Smooth muscle cell (in vitro differentiated cells): ENCODE measurements at regions not wholly inside any gene's neighbourhood (a gene's known extent, or its start where the extent isn't known, plus 50 kb on each side); places are given as distances from the start of the nearest gene placed in this dataset.

Experiments used
- DNase-seq: peaks from one replicate; lab custom pipeline; 2025; ENCODE audit not compliant: unreplicated experiment; lab: John Stamatoyannopoulos, UW
- H2AFZ ChIP-seq: fragments of 200-600 bp; sonication (generic); 2 replicates; pipeline ENCODE4 v1.6.0; 2016; ENCODE audit warnings: antibody characterized with exemption, low read depth, mild to moderate bottlenecking
- H3F3A ChIP-seq: fragments of 200-600 bp; sonication (generic); 2 replicates; pipeline ENCODE4 v1.6.0; 2017; ENCODE audit warnings: antibody characterized with exemption, low read depth
- H3K27ac ChIP-seq: fragments of 200-600 bp; sonication (generic); 2 replicates; pipeline ENCODE4 v1.5.1; 2016; ENCODE audit warnings: low read depth, mild to moderate bottlenecking
- H3K27me3 ChIP-seq: fragments of 200-600 bp; sonication (generic); 2 replicates; pipeline ENCODE4 v1.6.1; 2016; ENCODE audit warnings: low read depth, mild to moderate bottlenecking
- H3K36me3 ChIP-seq: fragments of 200-600 bp; sonication (generic); 2 replicates; pipeline ENCODE4 v1.5.1; 2016; ENCODE audit warnings: low read depth
- H3K4me1 ChIP-seq: fragments of 200-600 bp; sonication (generic); 2 replicates; pipeline ENCODE4 v1.5.1; 2016; ENCODE audit warnings: low read depth
- H3K4me2 ChIP-seq: fragments of 200-600 bp; sonication (generic); 2 replicates; pipeline ENCODE4 v1.6.0; 2016; ENCODE audit warnings: mild to moderate bottlenecking
- H3K4me3 ChIP-seq: fragments of 200-600 bp; sonication (generic); 2 replicates; pipeline ENCODE4 v1.5.1; 2016; ENCODE audit warnings: mild to moderate bottlenecking
- H3K79me2 ChIP-seq: fragments of 200-600 bp; sonication (generic); 2 replicates; pipeline ENCODE4 v1.6.0; 2016; ENCODE audit warnings: low read depth, mild to moderate bottlenecking
- H3K9ac ChIP-seq: fragments of 200-600 bp; sonication (generic); 2 replicates; pipeline ENCODE4 v1.6.0; 2016; ENCODE audit warnings: low read depth
- H3K9me3 ChIP-seq: fragments of 200-600 bp; sonication (generic); replicated peaks from 2 replicates; pipeline ENCODE4 v1.5.1; 2016; ENCODE audit warnings: low read depth
- H4K20me1 ChIP-seq: fragments of 200-600 bp; sonication (generic); 2 replicates; pipeline ENCODE4 v1.6.0; 2016; ENCODE audit warnings: low read depth
- WGBS: methylation state at CpG from one replicate; pipeline ENCODE4 v1.1.7; 2016; ENCODE audit warnings: low lambda C conversion rate; 5-methylcytosine and 5-hydroxymethylcytosine counted together
- TF ChIP-seq, protein P1 (sequence below): fragments of 200-600 bp; sonication (generic); IDR thresholded peaks from 2 replicates; pipeline ENCODE4 v1.5.1; 2017; ENCODE audit warnings: borderline replicate concordance, mild to moderate bottlenecking, antibody characterized with exemption; ENCODE audit not compliant: insufficient read depth, poor library complexity, severe bottlenecking

DNA sequence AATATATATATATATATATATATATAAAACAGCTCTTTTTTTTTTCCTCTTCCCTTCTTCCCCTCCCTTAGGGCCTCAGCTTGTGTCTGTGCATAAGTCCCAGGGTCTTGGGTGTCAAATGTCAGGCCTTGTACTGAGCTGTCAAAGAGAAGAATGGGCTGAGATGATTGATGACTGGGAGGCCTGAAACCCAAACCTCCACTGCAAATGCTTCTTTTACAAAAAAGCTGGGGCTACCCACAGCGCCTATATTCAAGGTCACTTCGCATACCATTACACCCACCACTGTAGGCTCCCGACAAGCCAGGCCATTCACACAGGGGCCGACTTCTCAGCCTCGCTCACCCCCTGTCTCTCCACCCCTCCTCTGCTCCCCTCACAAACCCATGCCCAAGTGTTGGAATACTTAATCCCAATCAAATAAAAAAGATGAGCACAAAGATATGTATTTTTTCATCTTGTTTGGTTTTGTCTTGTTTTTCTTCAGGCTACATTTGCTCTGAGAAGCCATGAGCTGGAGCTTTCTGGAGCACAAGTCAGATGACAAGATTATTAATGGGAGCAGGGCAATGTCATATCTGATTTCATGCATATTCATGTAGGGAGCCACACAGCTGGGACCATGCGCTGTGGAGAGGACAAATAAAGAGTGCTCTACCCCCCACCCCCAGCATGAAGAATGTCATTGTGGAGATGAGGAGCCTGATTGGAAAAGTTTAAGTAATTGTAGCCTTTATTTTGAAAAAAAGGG lies 614.4 kb upstream of the NR2F2 start:
- no peak overlapping the region for H3K4me2 ChIP-seq
- no peak overlapping the region for H2AFZ ChIP-seq
- H3K9me3 ChIP-seq, result no peaks in the 10 kb centered on the region
- 73% methylated on average over 6 of the region's 6 CpGs for WGBS
- no peaks in the 10 kb centered on the region for H3K27me3 ChIP-seq
- H3K27ac ChIP-seq, result no peak overlapping the region
- H3K9ac ChIP-seq, result no peak overlapping the region
- no peaks in the 10 kb centered on the region for H3K79me2 ChIP-seq
- TF ChIP-seq, protein P1, sequence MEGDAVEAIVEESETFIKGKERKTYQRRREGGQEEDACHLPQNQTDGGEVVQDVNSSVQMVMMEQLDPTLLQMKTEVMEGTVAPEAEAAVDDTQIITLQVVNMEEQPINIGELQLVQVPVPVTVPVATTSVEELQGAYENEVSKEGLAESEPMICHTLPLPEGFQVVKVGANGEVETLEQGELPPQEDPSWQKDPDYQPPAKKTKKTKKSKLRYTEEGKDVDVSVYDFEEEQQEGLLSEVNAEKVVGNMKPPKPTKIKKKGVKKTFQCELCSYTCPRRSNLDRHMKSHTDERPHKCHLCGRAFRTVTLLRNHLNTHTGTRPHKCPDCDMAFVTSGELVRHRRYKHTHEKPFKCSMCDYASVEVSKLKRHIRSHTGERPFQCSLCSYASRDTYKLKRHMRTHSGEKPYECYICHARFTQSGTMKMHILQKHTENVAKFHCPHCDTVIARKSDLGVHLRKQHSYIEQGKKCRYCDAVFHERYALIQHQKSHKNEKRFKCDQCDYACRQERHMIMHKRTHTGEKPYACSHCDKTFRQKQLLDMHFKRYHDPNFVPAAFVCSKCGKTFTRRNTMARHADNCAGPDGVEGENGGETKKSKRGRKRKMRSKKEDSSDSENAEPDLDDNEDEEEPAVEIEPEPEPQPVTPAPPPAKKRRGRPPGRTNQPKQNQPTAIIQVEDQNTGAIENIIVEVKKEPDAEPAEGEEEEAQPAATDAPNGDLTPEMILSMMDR, result no peak
- no peak for DNase-seq
- H3K4me3 ChIP-seq, result no peak overlapping the region
- peaks cover 5% of the 10 kb centered on the region for H3F3A ChIP-seq
- H3K36me3 ChIP-seq, result no peaks in the 10 kb centered on the region
- no peaks in the 10 kb centered on the region for H4K20me1 ChIP-seq
- H3K4me1 ChIP-seq, result peaks cover 9% of the 10 kb centered on the region

DNA sequence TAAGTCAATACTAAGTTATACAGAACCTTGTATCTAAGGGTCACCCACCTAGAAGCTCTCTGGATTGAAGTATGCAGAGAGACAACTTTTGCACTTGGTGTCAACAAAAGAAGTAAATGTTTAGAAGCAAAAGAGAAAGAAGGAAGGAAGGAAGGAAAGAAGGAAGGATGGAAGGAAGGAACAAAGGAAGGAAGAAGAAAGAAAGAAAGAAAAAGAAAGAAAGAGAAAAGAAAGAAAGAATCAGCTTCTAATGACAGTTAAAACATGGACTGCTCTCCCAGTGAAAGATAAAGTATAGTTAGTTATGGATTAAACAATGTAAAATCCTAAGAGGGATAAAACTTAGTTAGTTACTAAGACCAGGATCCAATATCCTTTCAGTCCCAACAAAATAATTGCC lies 613.8 kb upstream of the NR2F2 start:
- no peak overlapping the region for H3K9ac ChIP-seq
- no peak overlapping the region for H3K4me3 ChIP-seq
- no peaks in the 10 kb centered on the region for H3K27me3 ChIP-seq
- no peak overlapping the region for H2AFZ ChIP-seq
- peaks cover 9% of the 10 kb centered on the region for H3K4me1 ChIP-seq
- peaks cover 5% of the 10 kb centered on the region for H3F3A ChIP-seq
- H3K79me2 ChIP-seq, result no peaks in the 10 kb centered on the region
- TF ChIP-seq, protein P1, result no peak
- no peak for DNase-seq
- H3K9me3 ChIP-seq, result no peaks in the 10 kb centered on the region
- H4K20me1 ChIP-seq, result no peaks in the 10 kb centered on the region
- no peak overlapping the region for H3K27ac ChIP-seq
- H3K4me2 ChIP-seq, result no peak overlapping the region
- no peaks in the 10 kb centered on the region for H3K36me3 ChIP-seq

DNA sequence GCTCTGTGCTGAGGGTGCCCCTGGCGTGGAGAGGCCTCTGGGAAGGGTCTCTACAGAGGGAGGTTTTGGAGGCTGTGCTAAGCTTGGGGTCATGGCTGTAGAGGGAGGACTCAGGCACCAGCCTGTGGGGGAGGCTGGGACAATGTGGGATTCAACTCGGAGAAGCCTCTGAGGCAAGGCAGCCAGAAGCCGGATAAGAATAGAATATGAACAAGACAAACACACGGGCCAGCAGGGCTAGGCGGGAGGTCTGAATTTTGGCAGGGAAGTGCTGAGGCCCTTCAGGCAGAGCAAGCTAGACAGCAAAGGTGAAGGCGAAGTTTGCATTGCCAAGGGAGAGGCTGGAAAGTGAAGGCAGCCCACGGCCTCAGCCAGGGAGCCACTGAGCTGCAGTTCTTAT lies 612.1 kb upstream of the NR2F2 start:
- Histone ChIP-seq H3K36me3 (no peaks in the 10 kb centered on the region), H3K79me2 (no peaks in the 10 kb centered on the region)
- WGBS, result 93% methylated on average over 7 of the region's 7 CpGs

More for the DNA sequence above, 612.1 kb upstream of the NR2F2 start:
- no peak overlapping the region for H3K9ac ChIP-seq
- TF ChIP-seq, protein P1, result no peak
- no peaks in the 10 kb centered on the region for H3K27me3 ChIP-seq
- H2AFZ ChIP-seq, result no peak overlapping the region
- no peak overlapping the region for H3K4me3 ChIP-seq
- no peaks in the 10 kb centered on the region for H4K20me1 ChIP-seq
- H3K27ac ChIP-seq, result no peak overlapping the region
- no peak for DNase-seq
- H3K4me1 ChIP-seq, result peaks cover 9% of the 10 kb centered on the region
- H3K4me2 ChIP-seq, result no peak overlapping the region
- H3K9me3 ChIP-seq, result no peaks in the 10 kb centered on the region
- H3F3A ChIP-seq, result peaks cover 5% of the 10 kb centered on the region
